ENCODE measurements at regions not wholly inside any gene's neighbourhood (a gene's known extent, or its start where the extent isn't known, plus 50 kb on each side); places are given as distances from the start of the nearest gene placed in this dataset.

DNA sequence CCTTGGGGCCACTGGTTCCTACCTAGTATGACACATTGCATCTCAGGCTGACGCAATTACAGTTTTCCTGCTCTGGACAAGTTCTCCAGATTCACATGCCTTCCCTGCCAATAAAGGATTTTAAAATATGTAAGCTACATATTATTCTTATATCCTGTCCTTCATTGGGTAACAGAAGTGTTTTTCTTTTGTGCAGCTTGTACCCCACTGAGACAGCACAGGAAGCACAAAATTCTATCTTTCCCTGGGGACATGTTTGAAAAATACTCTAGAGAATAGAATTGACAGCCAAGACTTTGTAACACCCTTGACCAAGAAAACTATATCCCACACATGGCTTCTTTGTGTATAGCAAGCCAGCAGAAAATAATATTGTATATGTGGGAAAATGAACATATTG, 456.8 kb downstream of the MAFB start:
- TF ChIP-seq POLR2A (IDR thresholded peaks at IDR 0.05; ENCODE audit: low read length) (no peak), GATA1 (IDR thresholded peaks at IDR 0.05; ENCODE audit: low read depth, low read length) (no peak)
